Smooth muscle cell (in vitro differentiated cells): ENCODE measurements at regions not wholly inside any gene's neighbourhood (a gene's known extent, or its start where the extent isn't known, plus 50 kb on each side); places are given as distances from the start of the nearest gene placed in this dataset.

ENCODE experiments used
- DNase-seq: peaks from one replicate; lab custom pipeline; 2025; ENCODE audit not compliant: unreplicated experiment; lab: John Stamatoyannopoulos, UW
- H2AFZ ChIP-seq: fragments of 200-600 bp; sonication (generic); 2 replicates; pipeline ENCODE4 v1.6.0; 2016; ENCODE audit warnings: antibody characterized with exemption, low read depth, mild to moderate bottlenecking
- H3F3A ChIP-seq: fragments of 200-600 bp; sonication (generic); 2 replicates; pipeline ENCODE4 v1.6.0; 2017; ENCODE audit warnings: antibody characterized with exemption, low read depth
- H3K27ac ChIP-seq: fragments of 200-600 bp; sonication (generic); 2 replicates; pipeline ENCODE4 v1.5.1; 2016; ENCODE audit warnings: low read depth, mild to moderate bottlenecking
- H3K27me3 ChIP-seq: fragments of 200-600 bp; sonication (generic); 2 replicates; pipeline ENCODE4 v1.6.1; 2016; ENCODE audit warnings: low read depth, mild to moderate bottlenecking
- H3K36me3 ChIP-seq: fragments of 200-600 bp; sonication (generic); 2 replicates; pipeline ENCODE4 v1.5.1; 2016; ENCODE audit warnings: low read depth
- H3K4me1 ChIP-seq: fragments of 200-600 bp; sonication (generic); 2 replicates; pipeline ENCODE4 v1.5.1; 2016; ENCODE audit warnings: low read depth
- H3K4me2 ChIP-seq: fragments of 200-600 bp; sonication (generic); 2 replicates; pipeline ENCODE4 v1.6.0; 2016; ENCODE audit warnings: mild to moderate bottlenecking
- H3K4me3 ChIP-seq: fragments of 200-600 bp; sonication (generic); 2 replicates; pipeline ENCODE4 v1.5.1; 2016; ENCODE audit warnings: mild to moderate bottlenecking
- H3K79me2 ChIP-seq: fragments of 200-600 bp; sonication (generic); 2 replicates; pipeline ENCODE4 v1.6.0; 2016; ENCODE audit warnings: low read depth, mild to moderate bottlenecking
- H3K9ac ChIP-seq: fragments of 200-600 bp; sonication (generic); 2 replicates; pipeline ENCODE4 v1.6.0; 2016; ENCODE audit warnings: low read depth
- H3K9me3 ChIP-seq: fragments of 200-600 bp; sonication (generic); replicated peaks from 2 replicates; pipeline ENCODE4 v1.5.1; 2016; ENCODE audit warnings: low read depth
- H4K20me1 ChIP-seq: fragments of 200-600 bp; sonication (generic); 2 replicates; pipeline ENCODE4 v1.6.0; 2016; ENCODE audit warnings: low read depth
- WGBS: methylation state at CpG from one replicate; pipeline ENCODE4 v1.1.7; 2016; ENCODE audit warnings: low lambda C conversion rate; 5-methylcytosine and 5-hydroxymethylcytosine counted together
- TF ChIP-seq, protein P1 (sequence below): fragments of 200-600 bp; sonication (generic); IDR thresholded peaks from 2 replicates; pipeline ENCODE4 v1.5.1; 2017; ENCODE audit warnings: borderline replicate concordance, mild to moderate bottlenecking, antibody characterized with exemption; ENCODE audit not compliant: insufficient read depth, poor library complexity, severe bottlenecking

DNA sequence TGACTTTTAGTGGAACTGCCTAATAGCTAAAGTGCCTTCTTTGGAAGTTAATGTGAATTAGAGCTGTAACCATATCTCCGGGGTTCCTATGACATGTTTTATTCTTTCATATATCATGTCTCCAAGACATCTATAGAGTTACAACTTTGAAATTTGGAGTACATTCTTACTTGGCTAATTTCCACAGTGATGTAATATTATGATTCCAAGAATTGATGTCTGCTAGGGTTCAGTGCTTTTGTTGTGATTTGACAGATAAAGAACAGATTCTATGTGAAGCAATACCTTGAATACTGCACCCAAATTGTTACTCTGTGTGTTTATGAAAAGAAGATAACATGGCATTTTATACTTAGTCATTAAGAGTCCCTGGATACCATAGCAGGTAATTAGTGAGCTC is 934.3 kb downstream of the NTRK3 start:
- no peak overlapping the region for H3K4me2 ChIP-seq

DNA sequence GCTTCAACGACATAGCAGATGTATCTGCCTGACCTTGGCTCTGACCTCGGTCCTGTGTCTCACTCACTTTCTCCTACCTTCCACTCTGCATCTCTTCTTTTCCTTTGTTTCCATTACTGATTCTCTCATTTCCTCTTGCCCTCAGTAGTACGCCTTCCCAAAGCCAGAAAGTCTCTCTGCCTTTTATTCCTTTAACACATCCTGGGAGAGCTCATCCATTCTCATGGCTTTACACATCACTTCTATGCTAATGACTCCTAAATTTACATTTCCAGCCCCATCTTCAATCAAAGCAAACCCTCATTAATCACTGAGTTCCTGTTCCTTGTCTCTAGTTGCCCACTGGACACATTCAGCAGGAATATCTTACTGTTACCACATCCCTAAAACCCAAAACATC is 938.6 kb downstream of the NTRK3 start:
- Histone ChIP-seq H4K20me1 (no peaks in the 10 kb centered on the region), H3K27ac (no peak overlapping the region), H2AFZ (no peak overlapping the region), H3K9me3 (no peaks in the 10 kb centered on the region), H3K4me2 (no peak overlapping the region), H3K79me2 (no peaks in the 10 kb centered on the region), H3K36me3 (no peaks in the 10 kb centered on the region), H3K9ac (no peak overlapping the region), H3K4me1 (no peaks in the 10 kb centered on the region), H3K27me3 (no peaks in the 10 kb centered on the region), H3F3A (no peaks in the 10 kb centered on the region), H3K4me3 (no peak overlapping the region)
- no peak for DNase-seq
- WGBS: 74% methylated on average over 3 of the region's 3 CpGs
- TF ChIP-seq, protein P1, sequence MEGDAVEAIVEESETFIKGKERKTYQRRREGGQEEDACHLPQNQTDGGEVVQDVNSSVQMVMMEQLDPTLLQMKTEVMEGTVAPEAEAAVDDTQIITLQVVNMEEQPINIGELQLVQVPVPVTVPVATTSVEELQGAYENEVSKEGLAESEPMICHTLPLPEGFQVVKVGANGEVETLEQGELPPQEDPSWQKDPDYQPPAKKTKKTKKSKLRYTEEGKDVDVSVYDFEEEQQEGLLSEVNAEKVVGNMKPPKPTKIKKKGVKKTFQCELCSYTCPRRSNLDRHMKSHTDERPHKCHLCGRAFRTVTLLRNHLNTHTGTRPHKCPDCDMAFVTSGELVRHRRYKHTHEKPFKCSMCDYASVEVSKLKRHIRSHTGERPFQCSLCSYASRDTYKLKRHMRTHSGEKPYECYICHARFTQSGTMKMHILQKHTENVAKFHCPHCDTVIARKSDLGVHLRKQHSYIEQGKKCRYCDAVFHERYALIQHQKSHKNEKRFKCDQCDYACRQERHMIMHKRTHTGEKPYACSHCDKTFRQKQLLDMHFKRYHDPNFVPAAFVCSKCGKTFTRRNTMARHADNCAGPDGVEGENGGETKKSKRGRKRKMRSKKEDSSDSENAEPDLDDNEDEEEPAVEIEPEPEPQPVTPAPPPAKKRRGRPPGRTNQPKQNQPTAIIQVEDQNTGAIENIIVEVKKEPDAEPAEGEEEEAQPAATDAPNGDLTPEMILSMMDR: no peak

More for the DNA sequence above, 934.3 kb downstream of the NTRK3 start:
- Histone ChIP-seq H3K27me3 (no peaks in the 10 kb centered on the region), H3K79me2 (no peaks in the 10 kb centered on the region), H3K27ac (no peak overlapping the region), H2AFZ (no peak overlapping the region), H3K4me3 (no peak overlapping the region), H3K9ac (no peak overlapping the region), H3F3A (no peaks in the 10 kb centered on the region), H4K20me1 (no peaks in the 10 kb centered on the region), H3K36me3 (no peaks in the 10 kb centered on the region), H3K4me1 (no peaks in the 10 kb centered on the region), H3K9me3 (no peaks in the 10 kb centered on the region)
- TF ChIP-seq, protein P1: no peak
- DNase-seq: no peak
- WGBS: 100% methylated on average over 1 of the region's 1 CpG

DNA sequence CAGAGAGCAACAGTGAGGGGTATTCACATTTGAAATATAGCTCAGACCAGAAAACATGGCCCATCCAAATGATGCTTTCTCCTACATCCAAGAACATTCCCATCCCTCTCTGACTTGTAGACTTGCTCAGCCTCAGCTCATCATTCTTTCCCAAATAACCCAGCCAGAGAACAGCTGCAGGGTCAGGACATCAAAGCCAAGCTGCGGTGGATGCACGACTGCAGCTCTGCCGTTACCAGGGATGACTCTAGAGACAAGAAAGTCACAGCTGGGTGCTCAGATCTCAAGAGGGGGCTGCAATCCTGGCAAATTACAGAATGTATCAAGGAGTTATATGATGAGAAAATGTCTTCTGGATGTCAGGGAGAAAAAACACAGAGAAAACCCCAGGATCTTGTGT is 944.3 kb downstream of the NTRK3 start:
- no peak overlapping the region for H2AFZ ChIP-seq
- no peaks in the 10 kb centered on the region for H3K9me3 ChIP-seq
- no peak overlapping the region for H3K9ac ChIP-seq
- 82% methylated on average over 3 of the region's 3 CpGs for whole genome bisulfite sequencing
- no peak for DNase-seq
- H3K27ac ChIP-seq: no peak overlapping the region
- no peaks in the 10 kb centered on the region for H4K20me1 ChIP-seq
- no peak overlapping the region for H3K4me3 ChIP-seq
- TF ChIP-seq, protein P1: no peak
- no peaks in the 10 kb centered on the region for H3K36me3 ChIP-seq
- no peaks in the 10 kb centered on the region for H3F3A ChIP-seq
- H3K27me3 ChIP-seq: no peaks in the 10 kb centered on the region
- no peak overlapping the region for H3K4me2 ChIP-seq
- no peaks in the 10 kb centered on the region for H3K79me2 ChIP-seq
- no peaks in the 10 kb centered on the region for H3K4me1 ChIP-seq

DNA sequence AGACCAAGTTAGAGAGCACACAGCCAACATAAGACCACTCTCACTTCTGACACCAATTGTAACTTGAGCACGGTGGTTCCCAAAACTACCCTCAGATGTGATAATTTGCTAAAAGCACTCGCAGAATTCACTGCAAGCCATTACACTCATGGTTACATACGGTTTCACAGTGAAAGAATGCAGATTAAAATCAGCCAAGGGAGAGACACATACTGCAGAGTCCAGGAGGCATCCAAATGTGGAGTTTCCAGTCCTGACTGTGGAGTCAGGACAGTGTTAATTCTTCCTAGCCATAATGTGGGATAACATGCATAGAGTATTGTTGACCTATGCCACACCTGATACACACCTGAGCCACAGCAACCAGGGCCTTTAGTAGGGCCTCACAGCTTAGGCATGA is 956.4 kb downstream of the NTRK3 start:
- no peaks in the 10 kb centered on the region for H3K36me3 ChIP-seq
- H3K79me2 ChIP-seq: no peaks in the 10 kb centered on the region
- WGBS: 72% methylated on average over 3 of the region's 3 CpGs
- H3K4me2 ChIP-seq: no peak overlapping the region
- no peaks in the 10 kb centered on the region for H3K4me1 ChIP-seq
- H3K27ac ChIP-seq: no peak overlapping the region
- H3F3A ChIP-seq: no peaks in the 10 kb centered on the region
- DNase-seq: no peak
- H2AFZ ChIP-seq: no peak overlapping the region
- no peak overlapping the region for H3K9ac ChIP-seq
- H3K4me3 ChIP-seq: no peak overlapping the region
- H4K20me1 ChIP-seq: no peaks in the 10 kb centered on the region
- TF ChIP-seq, protein P1: no peak
- H3K27me3 ChIP-seq: no peaks in the 10 kb centered on the region
- no peaks in the 10 kb centered on the region for H3K9me3 ChIP-seq
